HL-60 (cell line): ENCODE measurements at regions not wholly inside any gene's neighbourhood (a gene's known extent, or its start where the extent isn't known, plus 50 kb on each side); places are given as distances from the start of the nearest gene placed in this dataset.

ENCODE experiments used
- CTCF ChIP-seq: IDR thresholded peaks from one replicate; pipeline ENCODE4 v1.5.1; 2011; ENCODE audit warnings: low read length, control low read depth, inconsistent platforms; ENCODE audit not compliant: insufficient read depth
- POLR2AphosphoS5 ChIP-seq: IDR thresholded peaks from 2 replicates; pipeline ENCODE4 v1.6.1; 2012; ENCODE audit warnings: low read depth
- REST ChIP-seq: IDR thresholded peaks from 2 replicates; pipeline ENCODE4 v1.6.1; 2012; ENCODE audit warnings: low read depth; ENCODE audit not compliant: insufficient replicate concordance

GRCh38 chr9:80191108-80191507 lies 619.3 kb downstream of the TLE4 start:
- no peak for TF ChIP-seq CTCF
- no peak for TF ChIP-seq POLR2AphosphoS5
- TF ChIP-seq REST: no peak
